ENCODE measurements at regions not wholly inside any gene's neighbourhood (a gene's known extent, or its start where the extent isn't known, plus 50 kb on each side); places are given as distances from the start of the nearest gene placed in this dataset.

GRCh38 chr12:28601570-28602058 is 411.4 kb downstream of the CCDC91 start:
- in situ Hi-C loops (cut with MboI; ENCODE audit: low pct_unique_long_range_greater_than_20kb, low sequenced_read_pairs, unreplicated experiment): no loop called here
- no peak for DNase-seq (ENCODE audit: low spot score)

GRCh38 chr12:28602786-28603185 is 412.5 kb downstream of the CCDC91 start:
- no peak for TF ChIP-seq CTCF (IDR thresholded peaks at IDR 0.05; ENCODE audit: extremely low read depth, insufficient read depth, missing control alignments)

More at GRCh38 chr12:28601570-28602058, 411.4 kb downstream of the CCDC91 start:
- TF ChIP-seq CTCF (IDR thresholded peaks at IDR 0.05; ENCODE audit: extremely low read depth, insufficient read depth, missing control alignments): no peak

DNA sequence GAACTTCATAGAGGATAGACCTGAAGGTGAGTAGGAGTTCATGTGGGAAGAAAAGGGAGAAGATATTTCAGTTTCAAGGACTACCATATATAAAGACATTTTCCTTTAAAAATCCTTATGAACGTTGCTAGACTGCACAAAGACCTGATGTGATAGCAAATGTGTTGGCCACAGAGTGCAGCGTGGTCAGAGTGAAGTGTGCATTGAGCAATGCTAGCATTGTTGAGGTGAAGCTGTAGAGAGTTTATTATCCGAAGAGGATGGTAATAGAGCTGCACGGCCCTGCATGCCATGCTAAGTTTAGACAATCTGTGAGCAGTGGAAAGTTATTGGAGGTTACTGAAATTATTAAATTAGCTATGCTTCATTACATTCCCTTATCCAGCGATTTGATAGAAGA is 413.0 kb downstream of the CCDC91 start:
- no peak for TF ChIP-seq CTCF (IDR thresholded peaks at IDR 0.05; ENCODE audit: extremely low read depth, insufficient read depth, missing control alignments)
- no peak for DNase-seq (ENCODE audit: low spot score)
- in situ Hi-C loops (cut with MboI; ENCODE audit: low pct_unique_long_range_greater_than_20kb, low sequenced_read_pairs, unreplicated experiment): no loop called here

More at GRCh38 chr12:28602786-28603185, 412.5 kb downstream of the CCDC91 start:
- DNase-seq (ENCODE audit: low spot score): no peak
- in situ Hi-C loops (cut with MboI; ENCODE audit: low pct_unique_long_range_greater_than_20kb, low sequenced_read_pairs, unreplicated experiment): no loop called here

DNA sequence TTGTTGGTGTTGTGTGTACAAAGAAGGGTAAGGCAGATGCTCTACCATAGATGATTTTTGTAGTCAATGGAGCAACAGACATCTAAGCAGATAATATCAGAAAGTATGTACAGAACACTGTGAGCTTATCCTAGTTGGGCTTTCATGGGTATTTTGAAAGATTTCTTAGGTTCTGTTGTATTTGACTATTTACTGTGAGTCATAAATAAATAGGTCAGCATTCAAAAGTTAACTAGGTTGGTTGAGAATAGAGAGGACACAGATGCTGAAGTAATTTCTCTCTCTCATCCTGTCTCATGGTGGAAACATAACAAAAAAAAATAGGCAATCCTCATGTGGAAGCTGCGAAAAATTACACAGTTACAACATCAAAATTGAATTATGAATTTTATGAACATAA is 413.5 kb downstream of the CCDC91 start:
- TF ChIP-seq CTCF (IDR thresholded peaks at IDR 0.05; ENCODE audit: extremely low read depth, insufficient read depth, missing control alignments): no peak
- in situ Hi-C loops (cut with MboI; ENCODE audit: low pct_unique_long_range_greater_than_20kb, low sequenced_read_pairs, unreplicated experiment): no loop called here
- DNase-seq (ENCODE audit: low spot score): no peak

DNA sequence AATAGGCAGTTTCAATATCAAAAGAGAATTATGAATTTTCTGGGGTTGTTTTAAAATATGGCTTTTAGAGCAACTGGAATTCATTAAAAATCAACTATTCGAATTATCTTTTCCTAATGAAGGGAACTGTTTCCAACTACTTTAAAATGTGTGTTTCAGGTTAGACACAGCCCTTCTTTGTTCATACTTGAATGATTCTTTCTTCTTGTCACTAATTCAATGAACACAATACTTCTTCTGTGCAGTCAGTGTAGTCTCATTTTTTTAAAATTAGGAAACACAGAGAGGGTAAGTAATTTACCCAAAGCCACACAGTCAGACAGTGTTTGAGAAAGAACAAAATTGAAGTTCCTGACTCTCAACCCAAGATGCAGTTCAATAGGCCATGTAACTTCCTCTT is 414.0 kb downstream of the CCDC91 start:
- in situ Hi-C loops (cut with MboI; ENCODE audit: low pct_unique_long_range_greater_than_20kb, low sequenced_read_pairs, unreplicated experiment): no loop called here
- TF ChIP-seq CTCF (IDR thresholded peaks at IDR 0.05; ENCODE audit: extremely low read depth, insufficient read depth, missing control alignments): no peak
- no peak for DNase-seq (ENCODE audit: low spot score)

- no peak for TF ChIP-seq CTCF (IDR thresholded peaks at IDR 0.05; ENCODE audit: extremely low read depth, insufficient read depth, missing control alignments)
- in situ Hi-C loops (cut with MboI; ENCODE audit: low pct_unique_long_range_greater_than_20kb, low sequenced_read_pairs, unreplicated experiment): no loop called here
- no peak for DNase-seq (ENCODE audit: low spot score)
These were observed 416.8 kb downstream of the CCDC91 start for GRCh38 chr12:28606967-28607557.

All from GM13977 (cell line).